ENCODE measurements at regions not wholly inside any gene's neighbourhood (a gene's known extent, or its start where the extent isn't known, plus 50 kb on each side); places are given as distances from the start of the nearest gene placed in this dataset.

DNA sequence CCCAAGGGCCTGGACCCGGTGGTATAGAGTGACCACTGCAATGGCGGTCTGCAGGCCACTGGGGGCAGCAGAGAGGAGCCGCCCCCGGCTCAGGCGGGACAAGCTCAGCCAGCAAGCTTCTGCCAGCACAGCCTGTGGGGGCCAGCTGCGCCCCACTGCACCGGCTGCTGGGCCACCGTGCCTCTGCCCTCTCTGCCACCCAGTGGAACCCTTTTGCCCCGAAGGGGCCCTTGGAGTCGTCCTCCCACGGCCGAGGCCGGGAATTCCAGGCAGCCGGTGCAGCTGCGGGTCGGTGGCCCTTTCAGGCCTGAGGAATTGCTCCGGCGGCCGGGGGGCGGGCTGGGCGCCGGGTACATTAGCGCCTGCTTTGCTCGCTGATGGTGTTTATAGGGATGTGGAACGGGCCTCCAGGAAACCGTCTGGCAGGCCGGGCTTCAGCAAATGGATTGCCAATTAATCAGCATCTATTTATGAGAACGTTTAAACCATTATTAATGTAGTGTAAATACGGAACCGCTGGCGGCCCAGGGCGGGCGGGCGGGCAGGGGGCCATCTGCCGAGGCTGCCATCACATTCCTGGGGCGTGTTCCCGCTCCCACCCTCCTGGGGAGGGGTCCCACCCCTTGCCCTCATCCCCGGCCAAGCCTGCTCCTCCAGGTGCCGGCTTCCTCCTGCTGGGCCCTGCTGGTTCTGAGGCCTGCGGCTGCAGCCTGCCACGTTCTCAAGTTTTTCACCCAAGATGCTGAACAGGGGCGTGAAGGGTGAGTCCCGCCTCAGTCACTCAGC is 127.4 kb downstream of the BARX1 start:
- DNase-seq: peak; percentile 9 to 15

DNA sequence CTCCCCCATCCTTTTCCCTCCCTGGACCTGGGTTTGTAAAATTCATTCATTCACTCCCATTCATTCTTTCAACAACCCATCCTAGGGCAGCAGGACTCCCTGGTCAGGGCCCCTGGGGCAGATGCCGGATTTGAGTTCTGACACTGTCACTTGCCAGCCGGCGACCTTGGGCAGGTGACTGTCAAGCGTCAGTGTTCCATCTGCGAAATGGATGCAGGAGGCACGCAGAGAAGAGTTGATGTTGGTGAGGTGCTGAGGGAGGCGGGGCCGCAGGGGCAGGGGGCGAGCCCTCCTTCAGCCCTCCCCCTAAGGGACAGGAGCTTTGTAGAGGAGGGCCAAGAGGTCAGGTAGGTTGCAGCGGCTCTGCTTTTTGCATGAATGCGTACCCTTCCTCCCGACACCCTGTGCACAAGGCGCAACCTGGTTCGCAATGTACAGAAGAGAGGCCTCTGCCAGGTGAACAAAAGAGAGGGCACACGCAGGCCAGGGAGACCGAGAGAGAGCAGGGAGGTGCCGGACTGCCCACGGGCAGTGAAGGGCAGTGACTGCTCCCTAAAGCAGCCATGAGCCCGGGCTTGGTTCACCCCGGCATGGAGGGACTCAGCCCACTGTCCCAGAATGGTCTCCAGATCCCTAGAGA is 128.1 kb downstream of the BARX1 start:
- no peak for DNase-seq

DNA sequence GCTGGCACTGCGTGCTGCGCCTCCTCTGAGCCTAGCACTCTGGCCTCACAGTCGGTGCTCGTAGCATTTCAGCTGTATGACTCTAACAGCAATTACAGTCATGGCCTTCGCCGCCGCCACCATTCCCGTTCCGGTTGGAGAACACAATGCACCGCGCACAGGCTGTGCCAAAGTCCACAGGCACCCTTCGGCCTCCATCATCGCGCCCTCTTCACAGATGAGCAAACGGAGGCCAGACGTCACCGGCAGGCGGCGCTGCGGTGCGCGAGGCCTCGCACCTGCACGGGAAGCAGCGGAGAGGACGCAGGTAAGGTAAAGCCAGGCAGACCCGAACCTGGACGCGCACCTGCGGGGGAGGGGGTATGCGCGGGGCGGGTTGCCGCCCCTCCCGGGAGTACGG is 128.9 kb downstream of the BARX1 start:
- DNase-seq: no peak

DNA sequence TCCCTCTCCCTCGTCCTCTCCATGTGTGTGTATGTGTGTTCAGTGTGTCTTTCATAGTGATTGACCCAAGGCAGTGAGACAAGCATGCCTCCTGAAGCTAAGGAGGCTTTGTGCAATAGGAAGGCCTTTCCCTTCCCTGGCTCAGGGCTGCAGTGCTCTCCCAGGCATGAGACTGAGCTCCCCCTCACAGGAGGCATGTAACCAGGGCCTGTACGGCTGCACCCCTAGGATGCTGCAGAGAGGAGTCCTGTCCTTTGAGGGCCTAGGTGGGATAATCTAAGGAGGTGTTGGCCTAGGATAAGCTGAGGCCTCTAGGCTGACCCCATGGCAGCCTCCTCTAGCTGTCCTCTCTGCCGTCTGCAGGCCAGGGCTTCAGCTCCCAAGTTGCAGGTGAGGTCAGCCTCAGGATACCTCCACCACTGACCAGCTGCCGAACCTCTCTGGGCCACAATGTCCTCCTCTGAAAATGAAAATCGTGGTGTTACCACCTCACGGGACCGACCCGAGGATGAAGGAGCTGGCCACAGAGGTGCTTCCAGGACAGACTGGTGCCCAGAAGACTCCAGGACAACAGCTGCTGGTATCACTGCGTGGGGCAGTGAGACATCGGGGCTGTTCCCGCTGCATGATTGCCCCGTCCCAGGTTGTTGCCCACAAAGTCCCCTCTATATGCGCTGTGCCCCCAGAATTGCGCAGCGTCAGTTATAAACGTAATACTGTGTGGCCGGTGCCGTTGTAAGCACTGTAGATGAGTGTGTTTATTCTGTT is 129.6 kb downstream of the BARX1 start:
- DNase-seq: no peak

DNA sequence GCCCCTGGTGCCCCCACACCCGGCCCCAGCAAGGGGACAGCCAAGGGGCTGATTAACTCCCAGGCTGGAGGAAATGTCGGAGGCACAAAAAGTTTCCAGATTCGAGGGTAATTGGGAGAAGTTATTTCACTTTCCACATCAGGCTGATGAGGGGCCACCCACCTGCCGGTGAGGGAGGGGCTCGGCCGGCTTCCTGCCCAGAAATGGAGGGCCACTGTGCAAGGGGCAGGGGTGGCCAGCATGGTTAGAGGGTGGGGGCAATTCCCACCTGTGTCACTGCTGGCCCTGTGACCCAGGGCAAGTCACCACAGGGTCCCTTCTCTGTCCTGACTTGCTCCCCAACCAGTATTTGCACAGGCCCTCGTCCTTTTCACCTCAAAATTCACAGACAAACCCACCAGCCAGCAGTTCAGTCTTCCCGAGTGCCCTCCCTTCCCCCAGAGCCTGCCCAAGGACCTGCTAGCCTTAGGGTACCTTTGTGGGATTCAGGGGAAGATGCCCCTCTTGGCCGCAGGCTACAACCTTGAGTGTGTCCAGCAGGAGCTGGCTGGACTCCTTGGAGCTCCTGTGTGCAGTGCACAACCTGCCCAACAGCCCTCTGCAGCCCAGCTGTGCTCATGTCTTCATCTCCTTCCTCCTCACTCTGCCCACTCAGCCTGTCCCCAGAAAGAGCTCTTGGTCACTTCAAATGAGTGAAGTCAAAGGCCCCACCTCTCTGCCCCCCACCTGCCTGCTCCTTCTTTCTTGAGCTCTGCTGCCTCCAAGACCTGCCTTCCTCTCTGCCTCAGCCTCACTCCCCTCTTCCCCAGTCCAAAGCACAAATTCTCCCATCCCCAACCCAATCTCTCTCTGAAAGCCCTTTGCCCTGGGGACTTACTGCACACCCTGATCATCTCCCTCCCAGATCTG is 130.5 kb downstream of the BARX1 start:
- no peak for DNase-seq

DNA sequence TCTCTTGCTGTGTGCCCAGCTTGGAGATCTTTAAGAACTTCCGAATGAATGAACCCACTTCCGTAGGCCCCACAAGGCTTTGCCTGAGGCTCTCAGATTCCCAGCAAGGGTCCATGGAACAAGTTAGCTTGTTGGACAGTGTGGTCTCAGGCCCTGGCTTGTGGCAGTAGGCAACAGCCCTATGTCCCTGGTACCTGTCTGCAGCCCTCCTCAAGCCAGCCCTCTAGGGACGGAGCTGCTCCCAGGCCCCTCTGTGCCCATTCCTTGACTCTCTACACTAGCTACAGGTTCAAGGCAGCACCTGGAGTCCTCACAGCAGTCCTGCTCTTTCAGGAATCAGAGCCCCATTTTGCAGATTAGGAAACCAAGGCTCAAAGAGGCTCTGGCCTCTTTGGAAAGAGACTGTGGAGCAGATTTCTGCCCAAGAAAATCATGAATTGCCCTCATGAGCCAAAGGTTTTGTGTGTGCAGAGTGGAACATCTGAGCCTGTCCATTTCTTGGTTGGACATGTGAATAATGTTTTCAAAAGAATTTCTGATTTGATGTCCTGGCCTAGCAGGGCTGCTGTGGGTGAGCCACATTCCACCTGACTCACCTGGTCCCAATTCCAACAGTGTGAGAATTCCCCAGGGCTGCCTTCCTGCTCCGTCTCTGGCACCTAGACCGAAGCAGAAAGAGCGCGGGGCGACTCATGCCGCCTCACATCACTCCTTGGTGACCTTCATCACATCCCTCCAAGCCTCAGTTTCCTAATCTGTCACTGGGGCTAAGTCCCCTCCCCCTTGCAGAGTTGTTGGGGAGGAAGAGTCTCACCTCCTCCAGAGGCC is 131.7 kb downstream of the BARX1 start:
- no peak for DNase-seq

DNA sequence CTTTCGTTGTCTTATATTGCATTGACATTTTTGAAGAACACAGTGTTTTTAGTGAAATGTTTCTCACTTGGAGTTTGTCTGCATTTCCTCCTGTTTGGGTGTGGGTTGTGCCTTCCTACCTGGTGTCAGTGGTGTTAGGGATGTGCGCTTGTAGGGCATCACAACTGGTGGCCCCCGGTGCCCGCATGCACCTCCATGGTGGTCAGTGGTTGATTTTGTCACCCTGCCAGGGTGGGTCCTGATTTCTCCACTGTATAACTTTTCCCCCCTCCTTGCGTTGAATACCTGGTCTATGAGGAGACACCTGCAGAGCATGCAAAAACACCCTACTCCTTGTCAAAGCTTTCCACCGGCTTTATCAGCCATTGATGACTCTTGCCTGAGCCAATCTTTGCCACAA is 132.9 kb downstream of the BARX1 start:
- no peak for DNase-seq

DNA sequence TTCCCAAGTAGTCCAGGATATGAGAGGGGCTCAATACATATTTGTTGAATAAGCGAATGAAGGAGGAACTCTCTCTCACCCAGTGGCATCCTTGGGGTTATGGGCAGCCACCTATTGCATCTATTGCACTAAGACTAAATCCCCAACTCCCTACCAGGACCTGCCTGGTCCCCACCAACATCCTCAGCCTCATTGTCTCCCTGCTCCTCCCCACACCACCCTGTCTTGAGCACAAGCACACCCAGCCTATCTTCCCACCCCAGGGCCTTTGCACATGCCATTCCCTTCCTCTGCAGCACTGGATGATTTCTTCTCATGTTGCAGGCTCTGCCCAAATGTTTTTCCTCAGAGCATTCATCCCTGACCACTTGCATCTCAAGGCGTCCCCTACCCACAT is 133.8 kb downstream of the BARX1 start:
- no peak for DNase-seq

DNA sequence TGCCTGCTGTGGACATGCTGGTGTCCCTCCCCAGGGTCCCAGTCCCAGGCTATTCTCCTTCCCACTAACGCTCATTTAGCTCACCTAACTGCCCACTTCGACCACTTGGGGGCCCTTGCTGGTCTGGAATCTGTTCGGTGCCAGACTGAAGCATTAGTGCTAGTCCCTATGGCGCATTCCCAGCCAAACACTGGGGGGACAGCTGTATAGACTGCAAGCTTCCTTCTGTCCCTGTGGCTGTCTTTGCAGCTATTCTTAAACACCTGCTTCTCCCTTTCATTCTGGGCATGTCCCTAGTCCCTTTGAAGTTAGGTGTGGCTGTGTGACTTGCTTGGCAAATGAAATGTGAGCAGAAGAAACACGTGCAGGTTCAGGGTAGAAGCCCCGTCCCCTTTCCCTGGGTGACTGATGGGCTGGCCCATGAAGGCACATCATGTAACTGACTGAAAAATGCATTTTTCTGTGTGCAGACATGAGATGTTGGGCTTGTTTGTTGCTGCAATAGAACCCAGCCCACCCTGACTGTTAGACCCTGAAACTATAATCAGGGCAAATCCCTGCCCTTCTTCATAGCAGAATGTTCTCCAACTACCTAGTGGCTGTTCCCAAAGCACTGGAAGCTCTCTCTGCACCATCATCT is 134.4 kb downstream of the BARX1 start:
- DNase-seq: no peak

DNA sequence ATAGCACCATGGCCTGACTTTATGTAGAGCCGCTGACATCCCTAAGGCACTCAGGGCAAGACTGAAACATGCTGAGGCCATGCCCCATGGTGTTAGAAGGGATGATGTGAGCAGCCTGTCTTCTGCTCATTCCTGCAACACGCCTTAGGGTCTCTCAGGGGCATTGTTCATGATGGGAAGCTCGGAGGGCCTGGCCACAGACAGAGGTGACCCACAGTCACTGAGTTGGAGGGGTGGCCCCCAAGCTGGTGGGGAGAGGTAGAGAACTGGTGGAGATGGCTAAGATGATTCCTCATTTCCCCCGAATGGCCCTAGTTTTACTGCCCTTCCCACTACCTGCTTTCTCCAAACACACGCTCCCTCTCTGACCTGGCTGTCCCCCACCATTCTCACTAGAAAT is 135.2 kb downstream of the BARX1 start:
- DNase-seq: no peak

DNA sequence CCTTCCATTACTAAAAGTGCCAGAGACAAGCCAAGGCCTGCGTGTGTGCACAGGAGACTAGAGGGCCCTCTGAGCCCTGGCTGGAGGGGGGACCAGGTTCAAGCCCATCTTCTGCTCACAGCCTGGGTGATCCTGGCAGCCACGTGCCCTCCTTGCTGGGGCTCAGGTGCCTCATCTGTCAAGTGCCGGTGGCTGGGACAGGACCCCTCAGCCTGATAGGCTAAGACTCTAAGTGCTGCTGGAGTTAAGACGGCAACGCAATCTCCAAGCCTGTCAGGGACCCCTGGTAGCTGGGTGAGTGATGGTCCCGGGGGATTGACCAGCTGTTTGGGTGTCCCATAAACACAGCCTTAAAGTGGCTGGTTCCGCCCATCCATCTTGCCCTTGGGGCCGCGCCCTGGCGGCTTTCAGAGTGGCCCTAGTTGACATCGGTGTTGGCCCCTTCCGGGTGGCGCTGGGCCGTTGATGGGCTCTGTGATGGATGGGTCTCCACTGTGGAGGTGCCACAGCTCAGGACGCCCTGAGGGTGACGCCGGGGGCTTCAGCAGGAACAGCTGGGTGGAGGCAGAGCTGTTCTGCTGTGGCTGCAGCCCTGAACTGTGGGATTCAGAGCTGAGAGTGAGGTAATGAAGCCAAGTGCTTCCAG is 136.2 kb downstream of the BARX1 start:
- no peak for DNase-seq

DNA sequence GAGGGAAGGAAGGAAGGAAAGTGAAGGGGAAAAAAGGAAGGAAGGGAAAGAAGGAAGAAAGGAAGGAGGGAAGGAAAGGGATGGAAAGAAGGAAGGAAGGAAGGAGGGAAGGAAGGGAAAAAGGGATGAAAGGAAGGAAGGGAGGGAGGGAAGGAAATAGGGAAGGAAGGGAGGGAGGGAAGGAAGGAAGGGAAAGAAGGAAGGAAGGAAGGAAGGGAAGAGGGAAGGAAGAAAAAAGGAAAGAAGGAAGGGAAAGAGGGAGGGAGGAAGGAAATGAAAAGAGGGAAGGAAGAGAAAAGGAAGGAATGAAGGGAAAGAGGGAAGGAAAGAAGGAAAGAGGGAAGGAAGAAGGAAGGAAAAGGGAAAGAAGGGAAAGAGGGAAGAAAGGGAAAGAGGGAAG is 136.9 kb downstream of the BARX1 start:
- DNase-seq: no peak

DNA sequence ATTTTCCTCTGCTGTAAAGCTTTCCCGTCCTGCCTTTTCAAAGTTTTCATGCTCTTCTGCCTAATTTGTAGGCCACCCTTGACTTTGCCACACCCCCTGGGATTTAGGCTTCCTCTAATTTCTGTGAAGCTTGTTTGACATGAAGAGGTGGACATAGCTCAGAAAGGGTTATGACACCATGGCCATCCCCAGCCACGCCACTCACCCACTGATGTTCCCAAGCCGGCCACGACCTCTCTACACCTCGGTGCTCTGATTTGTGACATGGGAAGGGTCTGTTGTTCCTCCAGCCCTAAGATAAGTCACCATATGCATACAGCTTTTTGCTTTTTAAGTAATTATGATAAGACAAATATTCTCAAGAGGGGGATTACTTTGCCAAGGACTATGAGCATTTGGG is 139.5 kb downstream of the BARX1 start:
- no peak for DNase-seq

DNA sequence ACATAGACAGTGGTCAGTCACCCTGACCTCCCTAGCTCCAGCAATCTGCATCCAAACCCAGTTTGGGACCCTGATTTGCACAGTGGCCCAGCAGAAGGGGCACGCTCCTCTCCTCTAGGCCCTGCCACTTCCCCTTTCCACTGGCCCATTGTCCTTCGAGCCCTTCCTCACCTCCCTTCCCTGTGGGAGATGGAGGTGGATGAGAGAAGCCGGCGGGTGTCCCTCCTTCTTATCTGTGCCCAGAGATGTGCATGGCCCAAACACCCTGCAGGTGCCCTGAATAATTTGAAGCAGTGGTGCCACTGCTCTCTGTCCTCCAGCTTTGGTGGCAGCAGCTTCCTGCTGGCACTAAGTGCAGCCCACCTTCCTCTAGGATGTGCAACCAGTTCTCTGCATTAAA is 140.0 kb downstream of the BARX1 start:
- DNase-seq: no peak

DNA sequence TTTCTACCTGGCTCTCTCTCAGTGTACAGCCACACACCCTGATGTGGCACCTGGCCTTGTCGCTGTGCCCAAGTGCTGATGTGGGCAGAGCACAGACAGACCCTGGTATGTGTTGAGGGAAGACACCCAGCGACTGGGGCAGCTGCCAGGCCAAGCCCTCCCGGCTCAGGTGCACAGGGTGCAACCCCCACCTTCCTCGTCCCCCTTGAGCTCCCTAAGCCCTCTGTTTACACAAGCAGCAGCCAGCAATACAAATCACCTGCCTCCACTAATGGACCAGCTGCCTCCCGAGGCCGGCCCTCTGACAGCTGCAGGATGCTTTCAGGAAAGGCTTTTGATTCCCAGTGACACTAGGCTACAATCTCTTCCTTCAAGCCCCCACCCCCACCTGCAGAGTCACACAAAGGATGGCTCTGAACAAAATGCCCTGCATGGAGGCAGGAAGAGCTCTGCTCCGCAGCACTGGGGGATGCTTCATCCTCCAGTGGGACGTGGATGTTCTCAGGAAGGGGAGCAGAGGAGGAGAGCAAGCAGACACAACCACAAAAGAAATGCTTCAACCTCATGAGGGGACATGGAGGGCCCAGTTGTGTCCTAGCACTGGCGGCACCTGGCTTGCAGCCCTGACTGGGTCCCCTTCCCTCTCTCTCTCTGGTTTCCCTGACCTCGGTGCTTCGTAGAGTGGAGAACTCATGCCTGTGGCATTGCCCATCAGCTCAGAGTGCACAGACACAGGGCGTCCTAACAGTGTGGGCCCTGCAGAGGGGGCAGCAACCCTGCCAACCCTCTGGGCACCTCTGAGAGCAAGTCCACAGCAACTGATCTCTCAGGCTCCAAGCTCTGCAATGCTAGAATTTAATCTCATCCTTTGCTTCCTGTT is 140.8 kb downstream of the BARX1 start:
- DNase-seq: no peak

DNA sequence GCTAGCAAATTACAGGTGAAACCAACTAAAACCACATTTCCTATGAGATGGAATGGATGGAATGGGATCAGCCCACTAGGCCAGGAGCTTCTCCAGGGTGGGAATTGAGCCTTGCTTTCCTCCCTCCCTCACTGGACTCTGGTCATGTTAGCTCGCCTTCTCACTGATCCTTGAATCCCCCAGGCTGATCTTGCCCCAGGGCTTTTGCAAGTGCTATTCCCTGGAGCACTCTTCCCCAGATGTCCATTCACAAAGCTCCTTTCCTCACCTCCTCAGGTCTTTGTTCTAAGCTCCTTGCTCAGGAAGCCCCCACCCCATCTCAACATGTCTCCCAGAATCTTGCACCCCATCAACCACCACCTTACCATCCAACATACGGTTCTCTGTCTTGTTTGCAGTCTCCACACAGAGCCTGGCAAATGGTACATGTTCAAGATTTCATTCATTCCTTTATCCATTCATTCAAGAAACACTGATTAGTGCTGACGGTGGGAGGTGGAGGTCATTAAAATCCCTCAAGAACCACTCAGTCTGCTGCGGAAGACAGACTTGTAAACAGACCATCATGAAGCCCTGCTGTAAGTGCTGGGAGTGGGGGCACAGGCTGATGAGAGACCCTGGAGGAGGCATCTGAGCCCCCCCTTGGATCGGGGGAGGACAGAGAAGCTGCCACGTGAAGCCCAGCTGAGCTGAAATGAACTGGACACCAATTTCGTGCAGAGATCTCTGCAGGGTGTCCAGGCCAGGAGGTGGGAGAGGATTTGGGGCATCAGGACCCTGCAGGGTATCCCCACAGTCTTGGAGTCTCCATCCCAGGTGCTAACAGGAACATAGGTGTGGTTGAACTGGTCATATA is 141.7 kb downstream of the BARX1 start:
- no peak for DNase-seq

DNA sequence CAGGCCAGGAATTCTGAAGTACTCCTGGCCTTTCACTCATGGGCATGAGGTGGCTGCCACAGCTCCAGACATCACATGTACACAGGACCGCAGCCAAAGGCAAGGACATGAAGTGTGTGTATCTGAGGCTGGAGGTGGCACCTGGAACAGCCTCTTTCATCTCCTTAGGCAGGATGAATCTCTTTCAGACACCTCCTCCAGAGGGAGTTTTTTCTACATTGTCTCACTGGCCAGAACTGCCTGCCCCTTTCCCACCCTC is 142.8 kb downstream of the BARX1 start:
- no peak for DNase-seq

DNA sequence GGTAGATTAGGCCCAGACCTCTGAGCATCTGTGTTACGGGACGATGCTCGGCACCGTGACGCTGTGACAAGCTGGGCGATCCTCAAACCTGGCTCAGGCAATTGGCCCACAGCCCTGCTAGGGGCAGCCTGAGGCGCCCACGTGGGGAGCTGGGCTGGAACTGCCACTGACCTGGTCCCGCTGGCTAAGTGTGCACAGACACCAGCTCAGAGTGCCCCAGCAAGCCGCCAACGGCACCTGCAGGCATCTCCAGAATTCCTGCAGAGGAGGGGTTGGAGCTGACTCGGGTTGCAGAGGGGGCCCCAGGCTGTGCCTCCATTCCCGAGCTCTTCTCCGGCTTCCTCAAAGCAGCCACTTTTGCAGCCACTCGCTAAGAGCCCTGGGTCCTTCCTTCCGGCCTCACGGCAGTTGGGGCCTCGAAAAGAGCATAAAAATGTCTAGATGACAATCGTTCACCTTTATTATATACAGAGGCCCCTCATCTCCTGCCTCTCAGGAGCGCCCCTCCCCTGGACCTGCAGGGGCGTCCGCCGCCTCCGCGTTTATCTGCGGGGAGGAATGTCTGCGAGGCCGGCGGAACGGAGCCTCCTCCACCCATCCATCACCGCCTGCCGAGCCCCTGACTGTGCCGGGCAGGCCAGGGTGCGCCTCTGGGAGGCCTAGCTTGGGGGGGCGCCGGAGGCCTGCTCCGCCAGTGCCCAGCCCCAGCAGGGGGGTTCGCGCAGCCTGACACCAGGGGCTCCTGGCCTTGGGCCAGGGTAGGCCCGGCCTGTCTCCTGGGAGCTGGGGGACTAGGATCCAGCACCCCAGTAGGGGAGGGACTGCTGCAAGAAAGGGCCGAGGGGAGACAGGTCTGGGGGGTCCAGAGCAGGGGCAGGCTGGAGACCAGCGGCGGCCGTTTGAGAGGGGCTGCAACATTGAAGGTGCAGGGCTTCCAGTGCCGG is 144.9 kb downstream of the BARX1 start:
- no peak for DNase-seq

Measured in SW 1271 (cell line).